Activated CD8-positive, alpha-beta memory T cell treated with anti-CD3 and anti-CD28 coated beads for 48 hours (primary cell): ENCODE measurements at regions not wholly inside any gene's neighbourhood (a gene's known extent, or its start where the extent isn't known, plus 50 kb on each side); places are given as distances from the start of the nearest gene placed in this dataset.

Experiments used
- DNase-seq, 3 experiments: peaks; one replicate each; pipeline ENCODE4 v3.0.0-alpha.2; 2020; ENCODE audit warnings: low read depth in 2 of 3, low spot score in 2 of 3

GRCh38 chr4:179872755-179873154 lies 2370.4 kb upstream of the TENM3 start:
- no peak for DNase-seq

- DNase-seq: no peak
Measured at GRCh38 chr4:179880756-179881155, 2362.4 kb upstream of the TENM3 start.

- DNase-seq: no peak
Measured at GRCh38 chr4:179894066-179894778, 2349.0 kb upstream of the TENM3 start.

GRCh38 chr4:179919587-179919986 lies 2323.6 kb upstream of the TENM3 start:
- no peak for DNase-seq

GRCh38 chr4:179927473-179927872 lies 2315.7 kb upstream of the TENM3 start:
- no peak for DNase-seq

GRCh38 chr4:179941911-179942310 lies 2301.3 kb upstream of the TENM3 start:
- no peak for DNase-seq

GRCh38 chr4:179976777-179977176 lies 2266.4 kb upstream of the TENM3 start:
- no peak for DNase-seq

- DNase-seq: no peak
Measured at GRCh38 chr4:179977378-179977777, 2265.8 kb upstream of the TENM3 start.

GRCh38 chr4:179981161-179981560 lies 2262.0 kb upstream of the TENM3 start:
- DNase-seq: no peak

- no peak for DNase-seq
Measured at GRCh38 chr4:179989975-179990374, 2253.2 kb upstream of the TENM3 start.

- DNase-seq: no peak
Measured at GRCh38 chr4:180009316-180009715, 2233.9 kb upstream of the TENM3 start.

- DNase-seq: no peak
Measured at GRCh38 chr4:180028682-180029081, 2214.5 kb upstream of the TENM3 start.

- DNase-seq: no peak
Measured at GRCh38 chr4:180031330-180031729, 2211.9 kb upstream of the TENM3 start.

GRCh38 chr4:180041576-180041975 lies 2201.6 kb upstream of the TENM3 start:
- no peak for DNase-seq

- DNase-seq: no peak
Measured at GRCh38 chr4:180052629-180053028, 2190.6 kb upstream of the TENM3 start.

GRCh38 chr4:180054291-180054690 lies 2188.9 kb upstream of the TENM3 start:
- no peak for DNase-seq

GRCh38 chr4:180057299-180057721 lies 2185.9 kb upstream of the TENM3 start:
- DNase-seq: no peak

- DNase-seq: no peak
Measured at GRCh38 chr4:180057891-180058671, 2185.1 kb upstream of the TENM3 start.

GRCh38 chr4:180058691-180059215 lies 2184.4 kb upstream of the TENM3 start:
- DNase-seq: no peak

- no peak for DNase-seq
Measured at GRCh38 chr4:180059216-180059881, 2183.9 kb upstream of the TENM3 start.

- no peak for DNase-seq
Measured at GRCh38 chr4:180060159-180060889, 2182.9 kb upstream of the TENM3 start.
